ENCODE measurements at regions not wholly inside any gene's neighbourhood (a gene's known extent, or its start where the extent isn't known, plus 50 kb on each side); places are given as distances from the start of the nearest gene placed in this dataset.

DNA sequence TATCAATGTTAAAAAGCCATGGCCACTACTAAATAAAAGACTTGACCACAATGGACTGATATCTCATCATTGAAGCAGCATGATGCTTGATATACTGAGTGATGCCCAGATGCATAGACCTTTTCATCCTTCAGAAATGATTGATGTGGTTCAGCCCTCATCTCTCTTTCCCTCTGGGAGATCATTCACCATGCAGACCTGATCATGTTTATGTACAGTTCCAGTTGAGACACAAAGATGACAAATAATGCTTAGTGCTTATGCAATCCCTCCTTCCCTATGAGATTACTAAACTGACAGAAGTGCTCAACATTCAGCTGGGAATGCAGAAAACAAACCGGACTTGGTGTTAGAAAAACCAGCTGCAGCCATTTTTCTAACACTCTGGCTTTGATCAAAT, 91.9 kb upstream of the TLR4 start:
- intact Hi-C loops (cut with DNase I; ENCODE audit: low total_unique reads): no loop called here
- H3K27ac ChIP-seq: no peak overlapping the region
- H3K36me3 ChIP-seq: no peaks in the 10 kb centered on the region
- no peaks in the 10 kb centered on the region for H3K4me1 ChIP-seq
- TF ChIP-seq POLR2AphosphoS5 (IDR thresholded peaks at IDR 0.05) (no peak), POLR2A (IDR thresholded peaks at IDR 0.05) (no peak)
- TF ChIP-seq, protein P1, sequence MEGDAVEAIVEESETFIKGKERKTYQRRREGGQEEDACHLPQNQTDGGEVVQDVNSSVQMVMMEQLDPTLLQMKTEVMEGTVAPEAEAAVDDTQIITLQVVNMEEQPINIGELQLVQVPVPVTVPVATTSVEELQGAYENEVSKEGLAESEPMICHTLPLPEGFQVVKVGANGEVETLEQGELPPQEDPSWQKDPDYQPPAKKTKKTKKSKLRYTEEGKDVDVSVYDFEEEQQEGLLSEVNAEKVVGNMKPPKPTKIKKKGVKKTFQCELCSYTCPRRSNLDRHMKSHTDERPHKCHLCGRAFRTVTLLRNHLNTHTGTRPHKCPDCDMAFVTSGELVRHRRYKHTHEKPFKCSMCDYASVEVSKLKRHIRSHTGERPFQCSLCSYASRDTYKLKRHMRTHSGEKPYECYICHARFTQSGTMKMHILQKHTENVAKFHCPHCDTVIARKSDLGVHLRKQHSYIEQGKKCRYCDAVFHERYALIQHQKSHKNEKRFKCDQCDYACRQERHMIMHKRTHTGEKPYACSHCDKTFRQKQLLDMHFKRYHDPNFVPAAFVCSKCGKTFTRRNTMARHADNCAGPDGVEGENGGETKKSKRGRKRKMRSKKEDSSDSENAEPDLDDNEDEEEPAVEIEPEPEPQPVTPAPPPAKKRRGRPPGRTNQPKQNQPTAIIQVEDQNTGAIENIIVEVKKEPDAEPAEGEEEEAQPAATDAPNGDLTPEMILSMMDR (IDR thresholded peaks at IDR 0.05): no peak
- H3K27me3 ChIP-seq: no peaks in the 10 kb centered on the region
- DNase-seq (ENCODE audit: low spot score in 2 of 2): no peak
- no peaks in the 10 kb centered on the region for H3K9me3 ChIP-seq
- H3K4me3 ChIP-seq: no peak overlapping the region

DNA sequence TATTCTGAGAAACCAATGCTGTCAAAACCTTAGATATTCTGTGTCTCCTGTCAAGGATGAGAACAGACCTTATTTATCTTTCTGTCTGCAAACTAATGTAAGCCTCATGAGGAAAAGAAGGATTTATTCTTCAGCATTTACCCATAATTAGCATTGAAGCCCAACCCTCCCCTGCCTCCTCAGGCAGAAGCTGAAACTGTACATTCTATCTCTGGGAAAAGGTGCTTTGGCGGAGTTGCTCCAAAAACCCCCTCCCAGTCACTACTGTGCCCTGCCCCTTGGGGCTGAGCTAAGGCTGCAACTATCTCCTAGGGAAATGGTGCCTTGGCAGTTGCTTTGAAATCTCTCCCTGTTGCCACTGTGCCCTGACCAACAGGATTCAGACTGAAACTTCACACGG, 106.2 kb upstream of the TLR4 start:
- Histone ChIP-seq H3K27me3 (no peaks in the 10 kb centered on the region), H3K36me3 (no peaks in the 10 kb centered on the region), H3K4me3 (no peak overlapping the region), H3K9me3 (peaks cover 0 to 17% of the 10 kb centered on the region in 2 donors), H3K27ac (no peak overlapping the region), H3K4me1 (no peaks in the 10 kb centered on the region)
- intact Hi-C loops (cut with DNase I; ENCODE audit: low total_unique reads): no loop called here
- no peak for DNase-seq (ENCODE audit: low spot score in 2 of 2)
- TF ChIP-seq, protein P1 (IDR thresholded peaks at IDR 0.05): no peak
- no peak for TF ChIP-seq POLR2A (IDR thresholded peaks at IDR 0.05)
- no peak for TF ChIP-seq POLR2AphosphoS5 (IDR thresholded peaks at IDR 0.05)

DNA sequence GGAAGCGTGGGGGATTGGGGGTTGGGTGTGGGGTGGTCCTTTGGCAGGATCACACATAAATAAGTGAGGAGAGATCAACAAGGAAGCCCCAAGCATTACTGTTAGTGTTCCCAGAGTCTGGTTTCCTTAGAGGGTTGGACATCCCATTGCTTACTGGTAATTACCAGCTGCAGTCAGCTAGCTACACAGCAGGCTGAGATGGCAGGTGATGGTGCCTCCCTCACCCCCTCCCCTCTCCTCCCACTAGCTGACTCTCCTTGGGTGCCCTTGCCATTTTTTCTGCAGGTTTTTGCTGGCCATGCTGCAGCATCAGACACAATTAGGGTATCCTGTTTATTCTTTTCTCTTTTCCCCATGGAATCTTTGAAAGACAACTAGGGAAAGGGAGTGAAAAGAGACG, 107.5 kb upstream of the TLR4 start:
- DNase-seq (ENCODE audit: low spot score in 2 of 2): no peak
- Histone ChIP-seq H3K36me3 (no peaks in the 10 kb centered on the region), H3K27me3 (no peaks in the 10 kb centered on the region), H3K4me3 (no peak overlapping the region), H3K9me3 (peaks cover 0 to 17% of the 10 kb centered on the region in 2 donors), H3K27ac (no peak overlapping the region), H3K4me1 (no peaks in the 10 kb centered on the region)
- intact Hi-C loops (cut with DNase I; ENCODE audit: low total_unique reads): no loop called here
- TF ChIP-seq, protein P1 (IDR thresholded peaks at IDR 0.05): no peak
- no peak for TF ChIP-seq POLR2AphosphoS5 (IDR thresholded peaks at IDR 0.05)
- no peak for TF ChIP-seq POLR2A (IDR thresholded peaks at IDR 0.05)

DNA sequence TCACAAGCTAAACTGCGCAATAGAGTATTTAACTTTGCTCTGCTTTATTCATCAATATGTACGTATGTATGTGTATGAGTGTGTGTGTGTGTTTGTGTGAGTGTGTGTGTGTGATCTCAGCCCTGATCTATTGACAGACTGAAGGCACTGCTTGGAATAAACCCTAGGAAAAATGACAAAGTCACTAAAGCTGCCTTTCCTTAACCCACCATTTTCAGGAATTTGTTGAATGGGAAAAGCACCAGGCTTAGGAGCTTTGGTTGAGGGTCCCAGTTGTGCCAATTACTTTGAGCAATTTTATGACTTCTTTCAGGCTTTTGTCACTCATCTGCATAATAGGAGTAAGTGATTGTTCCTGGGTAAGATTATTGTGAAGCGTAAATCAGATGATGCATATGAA, 108.6 kb upstream of the TLR4 start:
- no peak for DNase-seq (ENCODE audit: low spot score in 2 of 2)
- peaks cover 0 to 23% of the 10 kb centered on the region in 2 donors for H3K9me3 ChIP-seq
- no peaks in the 10 kb centered on the region for H3K4me1 ChIP-seq
- no peak overlapping the region for H3K4me3 ChIP-seq
- H3K27ac ChIP-seq: no peak overlapping the region
- intact Hi-C loops (cut with DNase I; ENCODE audit: low total_unique reads): no loop called here
- H3K27me3 ChIP-seq: no peaks in the 10 kb centered on the region
- no peaks in the 10 kb centered on the region for H3K36me3 ChIP-seq
- TF ChIP-seq, protein P1 (IDR thresholded peaks at IDR 0.05): no peak
- TF ChIP-seq POLR2AphosphoS5 (IDR thresholded peaks at IDR 0.05) (no peak), POLR2A (IDR thresholded peaks at IDR 0.05) (no peak)

DNA sequence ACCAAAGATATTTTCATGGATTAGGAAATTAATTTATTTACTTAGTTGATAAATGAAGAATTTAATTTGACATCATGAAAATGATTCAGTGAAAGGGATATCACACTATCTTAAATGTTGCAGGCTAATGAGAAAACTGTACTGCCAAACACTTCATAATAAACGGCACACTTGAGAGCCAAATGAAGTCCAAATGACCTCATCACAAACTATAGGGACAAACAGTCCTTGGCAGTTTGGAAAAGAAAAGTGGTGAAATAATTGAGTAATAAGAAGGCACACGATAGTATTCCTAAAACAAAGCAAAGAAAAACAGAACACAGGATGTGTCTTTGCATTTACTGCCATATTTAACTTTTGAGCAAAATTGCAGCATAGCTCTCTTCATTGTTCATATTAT, 116.9 kb upstream of the TLR4 start:
- intact Hi-C loops (cut with DNase I; ENCODE audit: low total_unique reads): no loop called here
- no peak overlapping the region for H3K4me3 ChIP-seq
- no peak for DNase-seq (ENCODE audit: low spot score in 2 of 2)

More for the DNA sequence above, 116.9 kb upstream of the TLR4 start:
- no peaks in the 10 kb centered on the region for H3K4me1 ChIP-seq
- TF ChIP-seq POLR2A (IDR thresholded peaks at IDR 0.05): no peak
- TF ChIP-seq POLR2AphosphoS5 (IDR thresholded peaks at IDR 0.05): no peak
- TF ChIP-seq, protein P1 (IDR thresholded peaks at IDR 0.05): no peak
- peaks cover 0 to 19% of the 10 kb centered on the region in 2 donors for H3K9me3 ChIP-seq
- H3K27ac ChIP-seq: no peak overlapping the region
- no peaks in the 10 kb centered on the region for H3K27me3 ChIP-seq
- H3K36me3 ChIP-seq: no peaks in the 10 kb centered on the region
